MM.1S (cell line): ENCODE measurements at regions not wholly inside any gene's neighbourhood (a gene's known extent, or its start where the extent isn't known, plus 50 kb on each side); places are given as distances from the start of the nearest gene placed in this dataset.

Experiments used
- DNase-seq: peaks from one replicate; pipeline ENCODE4 v3.0.0-alpha.2; 2015
- H2AFZ ChIP-seq: fragments of 300-600 bp; sonication (generic); 2 replicates; pipeline ENCODE4 v1.6.0; 2016; ENCODE audit warnings: antibody characterized with exemption, low read length
- H3F3A ChIP-seq: fragments of 300-600 bp; sonication (generic); 2 replicates; pipeline ENCODE4 v1.6.1; 2016; ENCODE audit warnings: mild to moderate bottlenecking, antibody characterized with exemption, low read length, moderate library complexity, mixed read lengths; ENCODE audit not compliant: insufficient read depth
- H3K27ac ChIP-seq: fragments of 300-600 bp; sonication (generic); 2 replicates; pipeline ENCODE4 v1.5.1; 2016; ENCODE audit warnings: mild to moderate bottlenecking, low read length
- H3K27me3 ChIP-seq: fragments of 300-600 bp; sonication (generic); replicated peaks from 2 replicates; pipeline ENCODE4 v1.6.0; 2016; ENCODE audit warnings: low read length; ENCODE audit not compliant: insufficient read depth
- H3K36me3 ChIP-seq: fragments of 300-600 bp; sonication (generic); replicated peaks from 2 replicates; pipeline ENCODE4 v1.6.1; 2016; ENCODE audit warnings: mild to moderate bottlenecking, low read length, mixed read lengths; ENCODE audit not compliant: insufficient read depth
- H3K4me1 ChIP-seq: fragments of 300-600 bp; sonication (generic); 2 replicates; pipeline ENCODE4 v1.6.1; 2016; ENCODE audit warnings: low read length, mixed read lengths
- H3K4me2 ChIP-seq: fragments of 300-600 bp; sonication (generic); 2 replicates; pipeline ENCODE4 v1.6.0; 2016; ENCODE audit warnings: low read depth, low read length
- H3K4me3 ChIP-seq: fragments of 300-600 bp; sonication (generic); 2 replicates; pipeline ENCODE4 v1.5.1; 2016; ENCODE audit warnings: low read length, mixed read lengths
- H3K79me2 ChIP-seq: fragments of 300-600 bp; sonication (generic); 2 replicates; pipeline ENCODE4 v1.6.1; 2016; ENCODE audit warnings: mixed run types, low read length, mixed read lengths
- H3K9ac ChIP-seq: fragments of 300-600 bp; sonication (generic); 2 replicates; pipeline ENCODE4 v1.6.1; 2016; ENCODE audit warnings: low read length, mixed read lengths
- H3K9me2 ChIP-seq: fragments of 300-600 bp; sonication (generic); replicated peaks from 2 replicates; pipeline ENCODE4 v1.6.1; 2016; ENCODE audit warnings: mild to moderate bottlenecking, low read length, mixed read lengths; ENCODE audit not compliant: insufficient read depth
- H3K9me3 ChIP-seq: fragments of 300-600 bp; sonication (generic); replicated peaks from 2 replicates; pipeline ENCODE4 v1.6.1; 2016; ENCODE audit warnings: mild to moderate bottlenecking, low read length, mixed read lengths; ENCODE audit not compliant: insufficient read depth
- H4K20me1 ChIP-seq: fragments of 300-600 bp; sonication (generic); 2 replicates; pipeline ENCODE4 v1.6.1; 2016; ENCODE audit warnings: mild to moderate bottlenecking, low read length, moderate library complexity, mixed read lengths; ENCODE audit not compliant: insufficient read depth
- EZH2 ChIP-seq: fragments of 300-600 bp; sonication (generic); optimal IDR thresholded peaks from 2 replicates; pipeline ENCODE3; 2017; ENCODE audit warnings: low read depth, mild to moderate bottlenecking, antibody characterized with exemption, low read length, mixed read lengths
- EZH2phosphoT487 ChIP-seq: fragments of 300-600 bp; sonication (generic); IDR thresholded peaks from 2 replicates; pipeline ENCODE4 v1.6.1; 2018; ENCODE audit warnings: antibody characterized with exemption, low read length
- TF ChIP-seq, protein P1 (sequence below): fragments of 300-600 bp; sonication (generic); IDR thresholded peaks from 2 replicates; pipeline ENCODE4 v1.5.1; 2016; ENCODE audit warnings: antibody characterized with exemption, low read length, mixed read lengths

DNA sequence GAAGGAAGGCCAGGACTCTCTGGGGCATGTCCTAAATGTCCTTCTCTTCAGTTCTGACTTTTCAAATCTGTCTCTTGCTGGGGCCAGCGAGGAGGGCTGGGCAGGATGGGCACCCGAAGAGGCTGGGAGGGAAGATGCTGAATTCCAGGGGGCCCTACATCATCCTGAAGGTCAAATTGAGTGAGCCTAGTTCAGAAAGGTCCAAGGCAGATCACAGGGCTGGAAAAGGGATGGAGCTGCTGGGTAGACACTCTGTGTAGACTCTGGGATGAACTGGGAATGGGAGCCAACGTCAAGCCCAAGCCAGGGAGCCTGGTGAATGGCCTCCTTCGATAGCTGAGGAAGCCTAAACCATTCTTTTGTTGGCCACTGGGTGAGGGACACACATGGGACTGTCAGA is 133.1 kb downstream of the MYCN start:
- DNase-seq, result no peak
- H3K36me3 ChIP-seq, result no peaks in the 10 kb centered on the region
- TF ChIP-seq EZH2phosphoT487 (no peak), EZH2 (no peak)
- TF ChIP-seq, protein P1, sequence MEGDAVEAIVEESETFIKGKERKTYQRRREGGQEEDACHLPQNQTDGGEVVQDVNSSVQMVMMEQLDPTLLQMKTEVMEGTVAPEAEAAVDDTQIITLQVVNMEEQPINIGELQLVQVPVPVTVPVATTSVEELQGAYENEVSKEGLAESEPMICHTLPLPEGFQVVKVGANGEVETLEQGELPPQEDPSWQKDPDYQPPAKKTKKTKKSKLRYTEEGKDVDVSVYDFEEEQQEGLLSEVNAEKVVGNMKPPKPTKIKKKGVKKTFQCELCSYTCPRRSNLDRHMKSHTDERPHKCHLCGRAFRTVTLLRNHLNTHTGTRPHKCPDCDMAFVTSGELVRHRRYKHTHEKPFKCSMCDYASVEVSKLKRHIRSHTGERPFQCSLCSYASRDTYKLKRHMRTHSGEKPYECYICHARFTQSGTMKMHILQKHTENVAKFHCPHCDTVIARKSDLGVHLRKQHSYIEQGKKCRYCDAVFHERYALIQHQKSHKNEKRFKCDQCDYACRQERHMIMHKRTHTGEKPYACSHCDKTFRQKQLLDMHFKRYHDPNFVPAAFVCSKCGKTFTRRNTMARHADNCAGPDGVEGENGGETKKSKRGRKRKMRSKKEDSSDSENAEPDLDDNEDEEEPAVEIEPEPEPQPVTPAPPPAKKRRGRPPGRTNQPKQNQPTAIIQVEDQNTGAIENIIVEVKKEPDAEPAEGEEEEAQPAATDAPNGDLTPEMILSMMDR, result no peak
- H3K9me3 ChIP-seq, result no peaks in the 10 kb centered on the region
- no peak overlapping the region for H3K4me2 ChIP-seq
- H3K27ac ChIP-seq, result no peak overlapping the region
- no peaks in the 10 kb centered on the region for H3K9me2 ChIP-seq
- no peaks in the 10 kb centered on the region for H3F3A ChIP-seq
- no peaks in the 10 kb centered on the region for H3K27me3 ChIP-seq
- H3K79me2 ChIP-seq, result no peaks in the 10 kb centered on the region
- H3K4me3 ChIP-seq, result no peak overlapping the region
- no peak overlapping the region for H2AFZ ChIP-seq
- H3K4me1 ChIP-seq, result no peaks in the 10 kb centered on the region
- no peaks in the 10 kb centered on the region for H4K20me1 ChIP-seq
- H3K9ac ChIP-seq, result no peak overlapping the region

DNA sequence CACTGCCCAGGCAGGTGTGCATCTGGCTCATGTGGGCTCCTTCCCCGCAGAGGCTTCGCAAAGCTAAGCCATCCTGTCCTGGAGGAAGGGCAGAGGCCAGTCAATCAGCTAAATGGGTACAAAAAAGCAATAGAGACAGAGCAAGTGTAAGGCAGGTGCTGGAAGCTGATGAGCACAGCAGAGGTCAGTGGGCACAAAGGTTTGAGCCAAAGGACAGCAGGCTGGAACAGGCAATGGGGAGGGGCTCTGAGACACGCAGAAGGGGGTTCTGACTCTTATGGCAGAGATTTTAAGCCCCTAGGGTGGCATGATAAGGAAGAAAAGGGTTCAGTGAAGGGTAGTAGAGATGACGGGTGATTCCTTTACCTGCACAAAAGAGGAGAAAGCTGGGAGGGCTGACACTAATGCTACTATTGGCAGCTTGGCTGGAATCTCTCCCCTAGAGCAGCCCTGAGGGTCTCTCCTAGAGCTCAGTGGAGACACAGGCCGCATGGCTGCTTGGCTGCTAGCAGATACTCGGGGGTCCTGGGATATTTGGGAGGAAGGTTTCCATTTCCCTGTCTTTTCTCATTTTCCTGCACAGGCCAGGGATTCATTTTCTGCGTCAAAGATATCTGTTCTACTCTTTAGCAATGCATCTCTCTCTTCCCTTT is 132.4 kb downstream of the MYCN start:
- Histone ChIP-seq H4K20me1 (no peaks in the 10 kb centered on the region), H3K4me3 (no peak overlapping the region), H3K4me2 (no peak overlapping the region), H3K27ac (no peak overlapping the region), H3F3A (no peaks in the 10 kb centered on the region), H3K9me3 (no peaks in the 10 kb centered on the region), H3K9ac (no peak overlapping the region), H3K36me3 (no peaks in the 10 kb centered on the region), H3K27me3 (no peaks in the 10 kb centered on the region), H3K4me1 (no peaks in the 10 kb centered on the region), H3K79me2 (no peaks in the 10 kb centered on the region), H2AFZ (no peak overlapping the region), H3K9me2 (no peaks in the 10 kb centered on the region)
- TF ChIP-seq EZH2, result no peak
- no peak for TF ChIP-seq EZH2phosphoT487
- TF ChIP-seq, protein P1, result no peak
- DNase-seq, result no peak

- Histone ChIP-seq H3K9ac (no peak overlapping the region), H3K9me3 (no peaks in the 10 kb centered on the region)
Measured at GRCh38 chr2:16071865-16072637, 131.7 kb downstream of the MYCN start.

More at GRCh38 chr2:16071865-16072637, 131.7 kb downstream of the MYCN start:
- H3K27me3 ChIP-seq, result no peaks in the 10 kb centered on the region
- DNase-seq, result no peak
- TF ChIP-seq EZH2 (no peak), EZH2phosphoT487 (no peak)
- TF ChIP-seq, protein P1, result no peak
- no peaks in the 10 kb centered on the region for H3F3A ChIP-seq
- no peak overlapping the region for H3K4me2 ChIP-seq
- no peak overlapping the region for H3K4me3 ChIP-seq
- no peaks in the 10 kb centered on the region for H4K20me1 ChIP-seq
- no peaks in the 10 kb centered on the region for H3K9me2 ChIP-seq
- no peaks in the 10 kb centered on the region for H3K4me1 ChIP-seq
- H3K36me3 ChIP-seq, result no peaks in the 10 kb centered on the region
- H3K27ac ChIP-seq, result no peak overlapping the region
- no peak overlapping the region for H2AFZ ChIP-seq
- no peaks in the 10 kb centered on the region for H3K79me2 ChIP-seq
